Heart left ventricle (tissue), 16 donors: ENCODE measurements at regions not wholly inside any gene's neighbourhood (a gene's known extent, or its start where the extent isn't known, plus 50 kb on each side); places are given as distances from the start of the nearest gene placed in this dataset.

Experiments used
- ATAC-seq, 4 donors: fragments of 200-7000 bp; cut with Tn5 transposase; one replicate each; pipeline ENCODE4 v1.9.1; 2020 to 2022; ENCODE audit warnings: moderate library complexity in 4 of 4, mild to moderate bottlenecking in 3 of 4, moderate number of reproducible peaks in 1 of 4
- DNase-seq, 5 donors: peaks; one replicate each; pipeline ENCODE4 v3.0.0-alpha.2; 2020
- H3K27ac ChIP-seq, 12 donors: fragments of 200-600 bp; sonication (generic) in 4 of 12; one replicate each; pipeline versions ENCODE4 v1.5.0 to v1.8.0; 2016 to 2022; ENCODE audit warnings: mild to moderate bottlenecking in 2 of 12
- H3K27me3 ChIP-seq, 9 donors: fragments of 200-600 bp; sonication (generic) in 2 of 9; one replicate each; pipeline versions ENCODE4 v1.5.1 to v1.8.0; 2016 to 2022; ENCODE audit warnings: mild to moderate bottlenecking in 3 of 9
- H3K36me3 ChIP-seq, 9 donors: fragments of 200-600 bp; sonication (generic) in 2 of 9; one replicate each; pipeline versions ENCODE4 v1.5.0 to v1.8.0; 2018 to 2022; ENCODE audit warnings: mild to moderate bottlenecking in 2 of 9
- H3K4me1 ChIP-seq, 12 donors: fragments of 200-600 bp; sonication (generic) in 4 of 12; one replicate each; pipeline versions ENCODE4 v1.5.0 to v1.8.0; 2016 to 2022; ENCODE audit warnings: mild to moderate bottlenecking in 3 of 12
- H3K4me3 ChIP-seq, 12 donors: fragments of 200-600 bp; sonication (generic) in 4 of 12; one replicate each; pipeline versions ENCODE4 v1.5.0 to v1.8.0; 2017 to 2022; ENCODE audit warnings: mild to moderate bottlenecking in 9 of 12, moderate library complexity in 4 of 12
- H3K9me3 ChIP-seq, 12 donors: fragments of 200-600 bp; sonication (generic) in 4 of 12; one replicate each; pipeline versions ENCODE4 v1.5.0 to v1.8.0; 2016 to 2022; ENCODE audit warnings: mild to moderate bottlenecking in 1 of 12
- POLR2A ChIP-seq, 2 donors: fragments of 450-650 bp; IDR thresholded peaks; one replicate each; pipeline ENCODE4 v1.6.1; 2017; ENCODE audit warnings: antibody characterized with exemption in 2 of 2, mild to moderate bottlenecking in 2 of 2, moderate library complexity in 2 of 2
- WGBS, 4 donors: extraction: QIAGEN DNeasy Blood & Tissue Kit in 2 of 4; methylation state at CpG; one replicate each; pipeline versions ENCODE4 v1.1.5 to v1.1.7; 2013 to 2018; 5-methylcytosine and 5-hydroxymethylcytosine counted together
- intact Hi-C, 10 donors: fragments of 100-400 bp; cut with DNase I; formaldehyde crosslinking; loops; one replicate each; pipeline versions ENCODE4 v1.11.1 to v1.14.2; 2022
- TF ChIP-seq, protein P1 (sequence below), 12 donors: fragments of 200-600 bp; sonication (generic) in 4 of 12; IDR thresholded peaks; one replicate each; pipeline versions ENCODE4 v1.5.0 to v1.8.0; 2018 to 2022; ENCODE audit warnings: antibody characterized with exemption in 12 of 12, mild to moderate bottlenecking in 5 of 12
- donor health status: ischemic (EF 13 %, LVEDD 7.1; RV severe dilation, severe dysfunction).
- donor health status: healthy with polysubstance abuse.
- donor health status: DM: no; HTN: yes; CAD: no.
- donor health status: DM: no; HTN: no; CAD: no.
- donor health status: ischemic (EF 25% LVEDD 6.9; RV normal size, moderate dysfunction).
- donor health status: ischemic (EF 25% LVEDD 5.7; RV mildly dilated, moderate dysfunction).
- donor health status: healthy.
- donor health status: DM: yes; HTN: yes; CAD: no.
- donor health status: ischemic (EF 35%, LVEDD 5.7; RV mildly dilated, moderate dysfunction).
- donor health status: nonischemic (EF 11% LVEDD 7.7; RV severe dilation, severe dysfunction).
- donor health status: DM: yes; HTN: yes; CAD: no.
- donor health status: PGD.
- donor health status: ischemic (EF 29% LVEDD 5.4; RV normal size, mild dysfunction).
- donor health status: nonischemic (EF 23%, LVEDD 6.1; RV moderate dilation, normal function).

DNA sequence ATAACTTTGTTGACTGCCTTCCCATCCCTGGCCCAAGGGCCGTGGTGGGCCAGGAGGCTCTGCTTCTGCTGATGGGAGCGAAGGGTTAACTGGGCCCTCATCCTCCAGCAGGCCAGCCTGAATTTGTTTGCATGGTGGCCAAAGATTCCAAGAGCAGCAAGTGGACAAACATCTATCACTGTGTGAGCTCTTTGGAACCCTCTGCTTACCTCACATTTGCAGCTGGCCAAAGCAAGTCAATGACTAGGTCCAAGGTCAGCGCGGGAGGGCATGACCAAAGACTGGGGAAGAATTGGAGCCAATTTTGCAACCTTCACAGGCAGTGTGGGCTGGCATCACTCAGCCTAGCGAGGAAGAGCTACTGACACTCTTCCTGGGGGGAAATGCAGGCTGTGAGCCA lies 67.8 kb upstream of the ATP6AP2 start:
- intact Hi-C loops: no loop called here
- Histone ChIP-seq H3K27ac (no peak overlapping the region), H3K27me3 (peaks cover 0 to 29% (median 0%) of the 10 kb centered on the region in 9 donors), H3K4me3 (no peak overlapping the region), H3K9me3 (no peaks in the 10 kb centered on the region), H3K4me1 (no peaks in the 10 kb centered on the region), H3K36me3 (no peaks in the 10 kb centered on the region)
- WGBS, 4 donors: 65 to 95% (median 82%) methylated on average over 5 of the region's 5 CpGs
- no peak for TF ChIP-seq POLR2A (IDR thresholded peaks at IDR 0.05)
- TF ChIP-seq, protein P1, sequence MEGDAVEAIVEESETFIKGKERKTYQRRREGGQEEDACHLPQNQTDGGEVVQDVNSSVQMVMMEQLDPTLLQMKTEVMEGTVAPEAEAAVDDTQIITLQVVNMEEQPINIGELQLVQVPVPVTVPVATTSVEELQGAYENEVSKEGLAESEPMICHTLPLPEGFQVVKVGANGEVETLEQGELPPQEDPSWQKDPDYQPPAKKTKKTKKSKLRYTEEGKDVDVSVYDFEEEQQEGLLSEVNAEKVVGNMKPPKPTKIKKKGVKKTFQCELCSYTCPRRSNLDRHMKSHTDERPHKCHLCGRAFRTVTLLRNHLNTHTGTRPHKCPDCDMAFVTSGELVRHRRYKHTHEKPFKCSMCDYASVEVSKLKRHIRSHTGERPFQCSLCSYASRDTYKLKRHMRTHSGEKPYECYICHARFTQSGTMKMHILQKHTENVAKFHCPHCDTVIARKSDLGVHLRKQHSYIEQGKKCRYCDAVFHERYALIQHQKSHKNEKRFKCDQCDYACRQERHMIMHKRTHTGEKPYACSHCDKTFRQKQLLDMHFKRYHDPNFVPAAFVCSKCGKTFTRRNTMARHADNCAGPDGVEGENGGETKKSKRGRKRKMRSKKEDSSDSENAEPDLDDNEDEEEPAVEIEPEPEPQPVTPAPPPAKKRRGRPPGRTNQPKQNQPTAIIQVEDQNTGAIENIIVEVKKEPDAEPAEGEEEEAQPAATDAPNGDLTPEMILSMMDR (IDR thresholded peaks at IDR 0.05): no peak
- DNase-seq (no peak), ATAC-seq (no peak)

DNA sequence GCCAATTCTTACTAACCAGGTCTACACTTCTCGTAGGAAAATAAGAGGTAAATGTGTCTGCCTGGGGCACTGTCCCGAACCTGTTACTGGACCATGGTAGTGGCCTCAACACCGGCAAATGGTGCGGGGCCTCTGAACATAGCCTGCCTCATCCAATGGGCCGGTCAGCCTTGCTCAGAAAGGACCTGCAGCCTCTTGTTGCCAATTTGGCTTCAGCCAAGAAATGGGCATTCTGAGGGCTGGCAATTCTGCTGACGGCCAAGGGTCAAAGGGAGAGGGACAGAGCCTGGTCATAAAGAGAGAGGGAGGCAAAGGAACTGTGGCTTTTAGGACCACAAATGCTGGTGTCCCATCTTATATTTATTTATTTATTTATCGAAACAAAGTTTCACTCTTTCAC lies 69.5 kb upstream of the ATP6AP2 start:
- intact Hi-C loops: no loop called here
- no peaks in the 10 kb centered on the region for H3K9me3 ChIP-seq

DNA sequence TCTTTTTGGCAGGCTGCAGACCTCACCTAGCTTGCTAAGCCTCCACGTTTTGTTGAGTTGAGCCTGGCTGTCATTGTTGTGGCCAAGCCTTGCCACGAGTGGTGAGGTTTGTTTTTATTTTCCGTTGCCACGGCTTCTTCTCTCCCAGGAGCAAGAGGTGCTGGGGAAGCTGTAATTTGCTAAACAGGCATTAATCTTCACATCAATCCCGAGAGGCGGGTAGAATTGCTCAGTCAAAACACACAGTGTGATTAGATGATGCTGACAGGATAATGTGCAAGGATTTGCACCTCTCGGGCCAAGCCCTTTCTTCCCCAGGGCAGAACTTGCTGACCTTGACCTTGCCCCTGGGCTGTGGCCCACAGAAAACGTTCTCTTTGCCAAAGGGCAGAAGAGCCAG lies 72.2 kb upstream of the ATP6AP2 start:
- TF ChIP-seq, protein P1 (IDR thresholded peaks at IDR 0.05): no peak
- no peak for TF ChIP-seq POLR2A (IDR thresholded peaks at IDR 0.05)
- no peaks in the 10 kb centered on the region for H3K4me1 ChIP-seq
- peaks cover 0 to 32% (median 0%) of the 10 kb centered on the region in 9 donors for H3K27me3 ChIP-seq
- H3K36me3 ChIP-seq: no peaks in the 10 kb centered on the region
- no peak overlapping the region for H3K27ac ChIP-seq
- H3K4me3 ChIP-seq: no peak overlapping the region
- intact Hi-C loops: no loop called here
- DNase-seq (no peak), ATAC-seq (no peak)
- H3K9me3 ChIP-seq: no peaks in the 10 kb centered on the region
- WGBS, 4 donors: 56 to 62% (median 59%) methylated on average over 8 of the region's 8 CpGs

More for the DNA sequence above, 69.5 kb upstream of the ATP6AP2 start:
- Histone ChIP-seq H3K4me1 (no peaks in the 10 kb centered on the region), H3K4me3 (no peak overlapping the region), H3K27me3 (peaks cover 0 to 29% (median 0%) of the 10 kb centered on the region in 9 donors), H3K36me3 (no peaks in the 10 kb centered on the region), H3K27ac (no peak overlapping the region)
- DNase-seq: no peak
- ATAC-seq: no peak
- TF ChIP-seq POLR2A (IDR thresholded peaks at IDR 0.05): no peak
- TF ChIP-seq, protein P1 (IDR thresholded peaks at IDR 0.05): no peak
- WGBS, 4 donors: 89 to 97% (median 94%) methylated on average over 7 of the region's 7 CpGs

DNA sequence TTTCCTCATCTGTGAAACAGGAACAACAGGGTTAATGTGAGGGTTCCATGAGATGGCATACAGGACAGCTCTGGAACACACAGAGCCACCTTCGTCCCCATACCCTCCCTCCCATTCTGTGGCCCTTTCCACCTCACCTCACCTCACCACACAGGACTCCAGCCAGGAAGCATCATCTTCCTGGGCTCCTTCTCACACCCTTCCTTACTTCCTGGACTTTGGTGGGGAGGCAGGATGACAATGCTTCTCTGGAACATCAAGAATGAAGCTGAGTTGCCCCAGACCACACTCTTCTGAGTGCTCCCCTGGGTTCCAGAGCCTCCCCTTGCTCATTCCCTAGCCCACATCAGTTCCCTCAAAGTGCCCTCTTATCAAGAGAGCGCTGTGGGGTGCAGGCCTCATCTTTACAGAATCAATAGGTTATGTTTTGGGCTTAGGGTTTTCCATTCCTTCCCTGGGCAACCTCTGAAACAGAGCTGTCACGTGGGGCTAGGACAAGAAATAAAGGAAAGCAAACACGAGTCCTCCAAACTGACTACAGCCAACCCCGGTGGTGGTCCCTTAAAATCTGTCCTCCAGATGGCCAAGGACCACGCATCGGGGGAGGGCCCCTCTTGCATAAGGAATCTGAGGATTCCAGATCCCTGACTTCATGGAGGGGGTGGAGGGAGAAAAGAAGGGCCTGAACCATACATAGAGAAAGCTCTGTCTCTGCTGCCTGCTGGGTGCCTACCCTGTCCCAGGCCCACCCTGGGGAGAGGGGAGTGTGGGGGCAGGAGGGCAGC lies 74.4 kb upstream of the ATP6AP2 start:
- WGBS, 4 donors: 76 to 86% (median 83%) methylated on average over 7 of the region's 7 CpGs
- no peak for DNase-seq
- TF ChIP-seq, protein P1 (IDR thresholded peaks at IDR 0.05): no peak
- TF ChIP-seq POLR2A (IDR thresholded peaks at IDR 0.05): no peak
- no peak overlapping the region for H3K27ac ChIP-seq
- no peaks in the 10 kb centered on the region for H3K9me3 ChIP-seq
- no peak overlapping the region for H3K4me3 ChIP-seq
- intact Hi-C loops: no loop called here
- H3K4me1 ChIP-seq: no peaks in the 10 kb centered on the region
- no peak for ATAC-seq
- no peaks in the 10 kb centered on the region for H3K36me3 ChIP-seq
- peaks cover 0 to 39% (median 0%) of the 10 kb centered on the region in 9 donors for H3K27me3 ChIP-seq
